GM23338 (cell line): ENCODE measurements at regions not wholly inside any gene's neighbourhood (a gene's known extent, or its start where the extent isn't known, plus 50 kb on each side); places are given as distances from the start of the nearest gene placed in this dataset.

Experiments used
- ATAC-seq: fragments of 200-7000 bp; cut with Tn5 transposase; 3 replicates; pipeline ENCODE4 v1.9.1; 2020
- DNase-seq: peaks from one replicate; pipeline ENCODE4 v3.0.0-alpha.2; 2015; ENCODE audit warnings: low spot score
- H2AFZ ChIP-seq: fragments of 200-600 bp; sonication (generic); 2 replicates; pipeline ENCODE4 v1.8.0; 2016; ENCODE audit warnings: antibody characterized with exemption, mild to moderate bottlenecking, moderate library complexity
- H3F3A ChIP-seq: fragments of 200-600 bp; sonication (generic); replicated peaks from 2 replicates; pipeline ENCODE4 v1.8.0; 2017; ENCODE audit warnings: antibody characterized with exemption, mixed run types, low read depth
- H3K27ac ChIP-seq: fragments of 200-600 bp; sonication (generic); 2 replicates; pipeline ENCODE4 v1.6.1; 2016; ENCODE audit warnings: low read depth
- H3K27me3 ChIP-seq: fragments of 200-600 bp; sonication (generic); 2 replicates; pipeline ENCODE4 v1.8.0; 2016; ENCODE audit warnings: mild to moderate bottlenecking, mixed run types, moderate library complexity; ENCODE audit not compliant: insufficient read depth
- H3K36me3 ChIP-seq: fragments of 200-600 bp; sonication (generic); 2 replicates; pipeline ENCODE4 v1.8.0; 2016; ENCODE audit warnings: mild to moderate bottlenecking; ENCODE audit not compliant: insufficient read depth
- H3K4me1 ChIP-seq: fragments of 200-600 bp; sonication (generic); 2 replicates; pipeline ENCODE4 v1.8.0; 2016; ENCODE audit warnings: mild to moderate bottlenecking, moderate library complexity; ENCODE audit not compliant: insufficient read depth
- H3K4me2 ChIP-seq: fragments of 200-600 bp; sonication (generic); 2 replicates; pipeline ENCODE4 v1.7.1; 2017; ENCODE audit warnings: mixed run types
- H3K4me3 ChIP-seq: fragments of 200-600 bp; sonication (generic); 2 replicates; pipeline ENCODE4 v1.6.1; 2016; ENCODE audit warnings: mixed run types
- H3K79me2 ChIP-seq: fragments of 200-600 bp; sonication (generic); replicated peaks from 2 replicates; pipeline ENCODE4 v1.8.0; 2017; ENCODE audit warnings: mild to moderate bottlenecking; ENCODE audit not compliant: insufficient read depth
- H3K9me2 ChIP-seq: fragments of 200-600 bp; sonication (generic); 2 replicates; pipeline ENCODE4 v1.8.0; 2017; ENCODE audit not compliant: insufficient read depth
- H4K20me1 ChIP-seq: fragments of 200-600 bp; sonication (generic); replicated peaks from 2 replicates; pipeline ENCODE4 v1.8.0; 2017; ENCODE audit warnings: mild to moderate bottlenecking; ENCODE audit not compliant: insufficient read depth
- H3K27ac Mint-ChIP-seq: 2 replicates; pipeline ENCODE4 v1.8.0; 2020; ENCODE audit warnings: inconsistent platforms, mild to moderate bottlenecking, moderate library complexity, mixed read lengths
- H3K27me3 Mint-ChIP-seq: 3 replicates; pipeline ENCODE4 v1.8.0; 2022; ENCODE audit warnings: low read depth, mild to moderate bottlenecking, moderate library complexity, mixed read lengths, inconsistent platforms; ENCODE audit not compliant: insufficient read depth, poor library complexity
- H3K36me3 Mint-ChIP-seq: 3 replicates; pipeline ENCODE4 v1.8.0; 2021; ENCODE audit warnings: low read depth, mild to moderate bottlenecking, inconsistent platforms, moderate library complexity, mixed read lengths
- H3K4me1 Mint-ChIP-seq: 3 replicates; pipeline ENCODE4 v1.8.0; 2020; ENCODE audit warnings: mild to moderate bottlenecking, inconsistent platforms, mixed read lengths
- H3K4me3 Mint-ChIP-seq: 3 replicates; pipeline ENCODE4 v1.8.0; 2021; ENCODE audit warnings: moderate library complexity, mild to moderate bottlenecking, inconsistent platforms, mixed read lengths
- H3K9me3 Mint-ChIP-seq: 3 replicates; pipeline ENCODE4 v1.8.0; 2020; ENCODE audit warnings: moderate library complexity, mild to moderate bottlenecking, inconsistent platforms, mixed read lengths
- CREB1 ChIP-seq: fragments of 250-450 bp; sonication (Bioruptor Pico); IDR thresholded peaks from 2 replicates; pipeline ENCODE4 v1.5.0; 2020; ENCODE audit warnings: low read depth, mild to moderate bottlenecking, moderate library complexity
- EZH2 ChIP-seq: fragments of 200-600 bp; sonication (generic); IDR thresholded peaks from one replicate; pipeline ENCODE4 v1.8.0; 2017; ENCODE audit warnings: antibody characterized with exemption, mild to moderate bottlenecking, low read depth; ENCODE audit not compliant: unreplicated experiment
- JUNB ChIP-seq: IDR thresholded peaks from one replicate; pipeline ENCODE4 v1.6.1; 2016; ENCODE audit warnings: antibody characterized with exemption; ENCODE audit not compliant: unreplicated experiment
- NANOG ChIP-seq: IDR thresholded peaks from 2 replicates; pipeline ENCODE4 v1.6.1; 2016; ENCODE audit warnings: antibody characterized with exemption, borderline replicate concordance
- ZNF331 ChIP-seq: fragments of 250-450 bp; sonication (Bioruptor Pico); IDR thresholded peaks from 2 replicates; pipeline ENCODE4 v1.5.0; 2020; ENCODE audit warnings: low read depth, mild to moderate bottlenecking, moderate library complexity
- TF ChIP-seq, protein P1 (sequence below): IDR thresholded peaks from one replicate; pipeline ENCODE4 v1.6.1; 2018; ENCODE audit warnings: antibody characterized with exemption; ENCODE audit not compliant: unreplicated experiment
- TF ChIP-seq, protein P2 (sequence below): IDR thresholded peaks from 2 replicates; pipeline ENCODE4 v1.6.1; 2016; ENCODE audit warnings: antibody characterized with exemption
- TF ChIP-seq, protein P3 (sequence below): fragments of 250-450 bp; sonication (Bioruptor Pico); IDR thresholded peaks from 2 replicates; pipeline ENCODE4 v1.5.0; 2020; ENCODE audit warnings: mild to moderate bottlenecking, moderate library complexity
- TF ChIP-seq, protein P4 (sequence below), 2 experiments: fragments of 200-600 bp in 1 of 2; sonication (generic) in 1 of 2; conservative IDR thresholded peaks; 2 replicates each; pipeline versions ENCODE4 v1.5.1 to v1.6.1; 2016 to 2017; ENCODE audit warnings: antibody characterized with exemption in 2 of 2, low read depth in 2 of 2, mild to moderate bottlenecking in 2 of 2, moderate library complexity in 1 of 2

DNA sequence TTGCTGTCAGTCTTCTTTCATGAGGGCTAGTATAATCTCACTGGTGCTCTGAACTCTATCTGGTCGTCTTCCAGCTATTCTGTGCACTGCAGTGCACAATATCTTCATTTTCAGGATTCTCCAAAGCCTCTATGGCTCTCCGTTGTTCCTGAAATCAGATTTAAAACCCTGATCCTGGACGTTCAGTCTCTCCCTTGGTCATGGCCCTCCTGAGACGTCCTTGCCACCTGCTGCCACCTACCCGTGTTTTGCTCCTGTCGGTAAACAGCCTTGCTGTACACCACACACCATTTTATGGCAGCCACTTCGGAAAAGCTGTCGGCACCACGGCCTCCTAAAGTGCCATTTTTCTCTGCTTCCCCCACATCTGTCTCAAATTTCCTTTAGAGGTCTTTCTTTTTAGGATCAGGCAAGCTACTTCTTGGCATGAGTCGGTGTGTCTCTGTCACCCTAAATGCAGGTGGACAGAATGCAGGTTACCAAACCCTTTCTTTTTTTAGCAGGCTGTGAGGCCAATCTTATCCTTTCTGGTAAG lies 170.0 kb downstream of the HRH4 start (continued):
- TF ChIP-seq, protein P1, sequence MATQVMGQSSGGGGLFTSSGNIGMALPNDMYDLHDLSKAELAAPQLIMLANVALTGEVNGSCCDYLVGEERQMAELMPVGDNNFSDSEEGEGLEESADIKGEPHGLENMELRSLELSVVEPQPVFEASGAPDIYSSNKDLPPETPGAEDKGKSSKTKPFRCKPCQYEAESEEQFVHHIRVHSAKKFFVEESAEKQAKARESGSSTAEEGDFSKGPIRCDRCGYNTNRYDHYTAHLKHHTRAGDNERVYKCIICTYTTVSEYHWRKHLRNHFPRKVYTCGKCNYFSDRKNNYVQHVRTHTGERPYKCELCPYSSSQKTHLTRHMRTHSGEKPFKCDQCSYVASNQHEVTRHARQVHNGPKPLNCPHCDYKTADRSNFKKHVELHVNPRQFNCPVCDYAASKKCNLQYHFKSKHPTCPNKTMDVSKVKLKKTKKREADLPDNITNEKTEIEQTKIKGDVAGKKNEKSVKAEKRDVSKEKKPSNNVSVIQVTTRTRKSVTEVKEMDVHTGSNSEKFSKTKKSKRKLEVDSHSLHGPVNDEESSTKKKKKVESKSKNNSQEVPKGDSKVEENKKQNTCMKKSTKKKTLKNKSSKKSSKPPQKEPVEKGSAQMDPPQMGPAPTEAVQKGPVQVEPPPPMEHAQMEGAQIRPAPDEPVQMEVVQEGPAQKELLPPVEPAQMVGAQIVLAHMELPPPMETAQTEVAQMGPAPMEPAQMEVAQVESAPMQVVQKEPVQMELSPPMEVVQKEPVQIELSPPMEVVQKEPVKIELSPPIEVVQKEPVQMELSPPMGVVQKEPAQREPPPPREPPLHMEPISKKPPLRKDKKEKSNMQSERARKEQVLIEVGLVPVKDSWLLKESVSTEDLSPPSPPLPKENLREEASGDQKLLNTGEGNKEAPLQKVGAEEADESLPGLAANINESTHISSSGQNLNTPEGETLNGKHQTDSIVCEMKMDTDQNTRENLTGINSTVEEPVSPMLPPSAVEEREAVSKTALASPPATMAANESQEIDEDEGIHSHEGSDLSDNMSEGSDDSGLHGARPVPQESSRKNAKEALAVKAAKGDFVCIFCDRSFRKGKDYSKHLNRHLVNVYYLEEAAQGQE = no peak
- TF ChIP-seq CREB1 (CRISPR knock-in tag) = no peak

DNA sequence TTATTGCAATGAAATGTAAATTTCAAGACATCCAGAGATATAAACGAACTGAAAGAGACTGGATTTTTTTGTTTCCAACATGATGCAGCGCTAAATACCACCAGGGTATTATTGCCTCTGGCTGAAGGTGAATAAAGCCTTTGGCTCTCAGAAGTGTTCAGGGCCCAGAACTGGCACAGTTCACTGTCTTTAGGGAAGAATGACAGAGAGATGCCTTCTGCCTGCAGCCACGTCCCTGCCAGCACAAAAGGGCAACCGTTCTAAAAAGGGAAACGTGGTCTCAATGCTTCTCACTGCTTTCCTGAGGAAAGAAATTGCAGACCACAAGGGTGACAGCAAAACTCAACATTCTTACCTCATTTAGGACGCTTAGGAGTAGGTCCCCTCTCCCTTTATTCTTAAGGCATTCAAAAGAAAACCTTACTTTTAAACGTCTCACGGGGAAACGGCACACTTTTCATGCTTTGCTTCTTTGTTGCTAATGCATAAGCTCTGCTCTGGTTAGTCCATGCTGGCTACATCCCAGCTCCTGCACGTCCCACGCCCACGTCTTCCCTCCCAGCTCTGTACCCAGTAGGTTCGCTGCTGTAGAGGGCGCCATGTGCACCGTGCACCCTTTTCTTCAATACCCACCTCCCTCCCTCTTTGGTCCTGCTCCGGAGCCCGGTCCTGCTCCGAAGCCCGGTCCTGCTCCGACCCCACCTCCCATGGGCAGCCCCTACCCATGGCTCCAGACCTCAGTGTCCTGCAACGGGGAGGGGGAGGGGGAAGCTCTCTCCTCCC lies 171.0 kb downstream of the HRH4 start:
- peak overlapping the region; percentile 32; the same call in 1 of the 3 replicates for H3K4me3 Mint-ChIP-seq
- peak; percentile 45 for DNase-seq
- H3K4me3 ChIP-seq = peak overlapping the region; percentile 34
- H3K9me2 ChIP-seq = no peaks in the 10 kb centered on the region
- peak overlapping the region; percentile 93 for H2AFZ ChIP-seq
- peaks cover 6% of the 10 kb centered on the region for H3K4me1 Mint-ChIP-seq
- no peak overlapping the region for H3K27ac Mint-ChIP-seq
- H3K4me2 ChIP-seq = peak overlapping the region; percentile 60
- H3F3A ChIP-seq = no peaks in the 10 kb centered on the region
- no peaks in the 10 kb centered on the region for H3K27me3 Mint-ChIP-seq
- H3K79me2 ChIP-seq = no peaks in the 10 kb centered on the region
- no peak overlapping the region for H3K27ac ChIP-seq
- ATAC-seq = peak; percentile 95
- H3K36me3 Mint-ChIP-seq = no peaks in the 10 kb centered on the region
- TF ChIP-seq CREB1 (CRISPR knock-in tag) = no peak
- TF ChIP-seq ZNF331 (CRISPR knock-in tag) = no peak
- no peak for TF ChIP-seq EZH2
- TF ChIP-seq JUNB = no peak
- TF ChIP-seq, protein P2, sequence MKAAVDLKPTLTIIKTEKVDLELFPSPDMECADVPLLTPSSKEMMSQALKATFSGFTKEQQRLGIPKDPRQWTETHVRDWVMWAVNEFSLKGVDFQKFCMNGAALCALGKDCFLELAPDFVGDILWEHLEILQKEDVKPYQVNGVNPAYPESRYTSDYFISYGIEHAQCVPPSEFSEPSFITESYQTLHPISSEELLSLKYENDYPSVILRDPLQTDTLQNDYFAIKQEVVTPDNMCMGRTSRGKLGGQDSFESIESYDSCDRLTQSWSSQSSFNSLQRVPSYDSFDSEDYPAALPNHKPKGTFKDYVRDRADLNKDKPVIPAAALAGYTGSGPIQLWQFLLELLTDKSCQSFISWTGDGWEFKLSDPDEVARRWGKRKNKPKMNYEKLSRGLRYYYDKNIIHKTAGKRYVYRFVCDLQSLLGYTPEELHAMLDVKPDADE = no peak
- TF ChIP-seq, protein P3, sequence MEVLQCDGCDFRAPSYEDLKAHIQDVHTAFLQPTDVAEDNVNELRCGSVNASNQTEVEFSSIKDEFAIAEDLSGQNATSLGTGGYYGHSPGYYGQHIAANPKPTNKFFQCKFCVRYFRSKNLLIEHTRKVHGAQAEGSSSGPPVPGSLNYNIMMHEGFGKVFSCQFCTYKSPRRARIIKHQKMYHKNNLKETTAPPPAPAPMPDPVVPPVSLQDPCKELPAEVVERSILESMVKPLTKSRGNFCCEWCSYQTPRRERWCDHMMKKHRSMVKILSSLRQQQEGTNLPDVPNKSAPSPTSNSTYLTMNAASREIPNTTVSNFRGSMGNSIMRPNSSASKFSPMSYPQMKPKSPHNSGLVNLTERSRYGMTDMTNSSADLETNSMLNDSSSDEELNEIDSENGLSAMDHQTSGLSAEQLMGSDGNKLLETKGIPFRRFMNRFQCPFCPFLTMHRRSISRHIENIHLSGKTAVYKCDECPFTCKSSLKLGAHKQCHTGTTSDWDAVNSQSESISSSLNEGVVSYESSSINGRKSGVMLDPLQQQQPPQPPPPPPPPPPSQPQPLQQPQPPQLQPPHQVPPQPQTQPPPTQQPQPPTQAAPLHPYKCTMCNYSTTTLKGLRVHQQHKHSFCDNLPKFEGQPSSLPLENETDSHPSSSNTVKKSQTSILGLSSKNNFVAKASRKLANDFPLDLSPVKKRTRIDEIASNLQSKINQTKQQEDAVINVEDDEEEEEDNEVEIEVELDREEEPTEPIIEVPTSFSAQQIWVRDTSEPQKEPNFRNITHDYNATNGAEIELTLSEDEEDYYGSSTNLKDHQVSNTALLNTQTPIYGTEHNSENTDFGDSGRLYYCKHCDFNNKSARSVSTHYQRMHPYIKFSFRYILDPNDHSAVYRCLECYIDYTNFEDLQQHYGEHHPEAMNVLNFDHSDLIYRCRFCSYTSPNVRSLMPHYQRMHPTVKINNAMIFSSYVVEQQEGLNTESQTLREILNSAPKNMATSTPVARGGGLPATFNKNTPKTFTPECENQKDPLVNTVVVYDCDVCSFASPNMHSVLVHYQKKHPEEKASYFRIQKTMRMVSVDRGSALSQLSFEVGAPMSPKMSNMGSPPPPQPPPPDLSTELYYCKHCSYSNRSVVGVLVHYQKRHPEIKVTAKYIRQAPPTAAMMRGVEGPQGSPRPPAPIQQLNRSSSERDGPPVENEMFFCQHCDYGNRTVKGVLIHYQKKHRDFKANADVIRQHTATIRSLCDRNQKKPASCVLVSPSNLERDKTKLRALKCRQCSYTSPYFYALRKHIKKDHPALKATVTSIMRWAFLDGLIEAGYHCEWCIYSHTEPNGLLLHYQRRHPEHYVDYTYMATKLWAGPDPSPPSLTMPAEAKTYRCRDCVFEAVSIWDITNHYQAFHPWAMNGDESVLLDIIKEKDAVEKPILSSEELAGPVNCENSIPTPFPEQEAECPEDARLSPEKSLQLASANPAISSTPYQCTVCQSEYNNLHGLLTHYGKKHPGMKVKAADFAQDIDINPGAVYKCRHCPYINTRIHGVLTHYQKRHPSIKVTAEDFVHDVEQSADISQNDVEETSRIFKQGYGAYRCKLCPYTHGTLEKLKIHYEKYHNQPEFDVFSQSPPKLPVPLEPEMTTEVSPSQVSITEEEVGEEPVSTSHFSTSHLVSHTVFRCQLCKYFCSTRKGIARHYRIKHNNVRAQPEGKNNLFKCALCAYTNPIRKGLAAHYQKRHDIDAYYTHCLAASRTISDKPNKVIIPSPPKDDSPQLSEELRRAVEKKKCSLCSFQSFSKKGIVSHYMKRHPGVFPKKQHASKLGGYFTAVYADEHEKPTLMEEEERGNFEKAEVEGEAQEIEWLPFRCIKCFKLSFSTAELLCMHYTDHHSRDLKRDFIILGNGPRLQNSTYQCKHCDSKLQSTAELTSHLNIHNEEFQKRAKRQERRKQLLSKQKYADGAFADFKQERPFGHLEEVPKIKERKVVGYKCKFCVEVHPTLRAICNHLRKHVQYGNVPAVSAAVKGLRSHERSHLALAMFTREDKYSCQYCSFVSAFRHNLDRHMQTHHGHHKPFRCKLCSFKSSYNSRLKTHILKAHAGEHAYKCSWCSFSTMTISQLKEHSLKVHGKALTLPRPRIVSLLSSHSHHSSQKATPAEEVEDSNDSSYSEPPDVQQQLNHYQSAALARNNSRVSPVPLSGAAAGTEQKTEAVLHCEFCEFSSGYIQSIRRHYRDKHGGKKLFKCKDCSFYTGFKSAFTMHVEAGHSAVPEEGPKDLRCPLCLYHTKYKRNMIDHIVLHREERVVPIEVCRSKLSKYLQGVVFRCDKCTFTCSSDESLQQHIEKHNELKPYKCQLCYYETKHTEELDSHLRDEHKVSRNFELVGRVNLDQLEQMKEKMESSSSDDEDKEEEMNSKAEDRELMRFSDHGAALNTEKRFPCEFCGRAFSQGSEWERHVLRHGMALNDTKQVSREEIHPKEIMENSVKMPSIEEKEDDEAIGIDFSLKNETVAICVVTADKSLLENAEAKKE (CRISPR knock-in tag) = no peak
- TF ChIP-seq, protein P4, sequence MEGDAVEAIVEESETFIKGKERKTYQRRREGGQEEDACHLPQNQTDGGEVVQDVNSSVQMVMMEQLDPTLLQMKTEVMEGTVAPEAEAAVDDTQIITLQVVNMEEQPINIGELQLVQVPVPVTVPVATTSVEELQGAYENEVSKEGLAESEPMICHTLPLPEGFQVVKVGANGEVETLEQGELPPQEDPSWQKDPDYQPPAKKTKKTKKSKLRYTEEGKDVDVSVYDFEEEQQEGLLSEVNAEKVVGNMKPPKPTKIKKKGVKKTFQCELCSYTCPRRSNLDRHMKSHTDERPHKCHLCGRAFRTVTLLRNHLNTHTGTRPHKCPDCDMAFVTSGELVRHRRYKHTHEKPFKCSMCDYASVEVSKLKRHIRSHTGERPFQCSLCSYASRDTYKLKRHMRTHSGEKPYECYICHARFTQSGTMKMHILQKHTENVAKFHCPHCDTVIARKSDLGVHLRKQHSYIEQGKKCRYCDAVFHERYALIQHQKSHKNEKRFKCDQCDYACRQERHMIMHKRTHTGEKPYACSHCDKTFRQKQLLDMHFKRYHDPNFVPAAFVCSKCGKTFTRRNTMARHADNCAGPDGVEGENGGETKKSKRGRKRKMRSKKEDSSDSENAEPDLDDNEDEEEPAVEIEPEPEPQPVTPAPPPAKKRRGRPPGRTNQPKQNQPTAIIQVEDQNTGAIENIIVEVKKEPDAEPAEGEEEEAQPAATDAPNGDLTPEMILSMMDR (conservative IDR thresholded peaks at IDR 0.05; ENCODE audit: low read depth in 2 of 2) = peak; percentile 29 to 66; a peak in 3 of 4 replicates
- no peak for TF ChIP-seq NANOG
- no peaks in the 10 kb centered on the region for H3K36me3 ChIP-seq
- no peaks in the 10 kb centered on the region for H3K27me3 ChIP-seq
- H3K4me1 ChIP-seq = peaks cover 7% of the 10 kb centered on the region
- no peaks in the 10 kb centered on the region for H3K9me3 Mint-ChIP-seq
- H4K20me1 ChIP-seq = no peaks in the 10 kb centered on the region
